Activated CD4-positive, alpha-beta T cell treated with anti-CD3 and anti-CD28 coated beads, Interleukin-2, Interleukin-6, amounts not matched to agents 100 ng/mL and 50 ng/mL, durations not matched to agents 16 hours and 8 hours (primary cell): ENCODE measurements at regions not wholly inside any gene's neighbourhood (a gene's known extent, or its start where the extent isn't known, plus 50 kb on each side); places are given as distances from the start of the nearest gene placed in this dataset.
"Not testable (repeated sequence)": the region's sequence is repeated elsewhere in the genome, so short reads cannot be mapped to it uniquely, and the experiment has no call there.

ENCODE experiments used
- DNase-seq: peaks from one replicate; pipeline ENCODE4 v3.0.0-alpha.2; 2020

- DNase-seq, result not testable (repeated sequence)
Measured at GRCh38 chr9:78172610-78173009, 63.3 kb upstream of the CEP78 start.

DNA sequence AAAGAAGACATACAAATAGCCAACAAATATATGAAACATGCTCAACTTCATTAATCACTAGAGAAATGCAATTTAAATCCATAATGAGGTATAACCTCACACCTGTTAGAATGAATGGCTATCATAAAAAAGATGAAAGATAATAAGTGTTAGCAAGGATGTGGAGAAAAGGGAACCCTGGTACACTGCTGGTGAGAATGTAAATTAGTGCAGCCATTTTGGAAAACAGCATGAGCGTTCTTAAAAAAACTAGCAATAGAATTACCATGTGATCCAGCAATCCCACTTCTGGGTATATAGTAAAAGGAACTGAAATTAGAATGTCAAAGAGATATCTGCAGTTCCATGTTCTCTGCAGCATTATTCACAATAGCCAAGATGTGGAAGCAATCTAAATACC lies 64.2 kb upstream of the CEP78 start:
- DNase-seq, result no peak

DNA sequence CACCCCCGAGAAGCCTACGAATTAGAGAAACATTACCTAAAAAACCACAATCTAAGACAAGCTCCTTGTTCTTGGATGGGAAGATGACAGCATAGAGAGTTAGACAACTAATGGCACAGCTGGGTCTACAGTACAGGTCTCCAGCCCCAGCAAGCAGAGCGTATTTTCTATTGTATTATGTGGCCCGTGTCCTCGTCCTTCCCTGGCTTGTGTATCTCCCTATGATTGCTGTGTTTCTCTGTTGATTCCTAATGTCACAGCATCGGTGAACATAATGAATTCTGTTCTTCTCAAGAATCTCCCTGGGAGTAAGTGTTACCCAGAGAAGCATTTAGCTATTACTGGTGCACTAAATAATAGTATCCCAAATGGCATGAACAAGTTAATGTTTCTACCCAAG lies 66.8 kb upstream of the CEP78 start:
- no peak for DNase-seq

- no peak for DNase-seq
Measured at GRCh38 chr9:78167356-78167755, 68.5 kb upstream of the CEP78 start.

GRCh38 chr9:78163834-78164233 lies 72.0 kb upstream of the CEP78 start:
- DNase-seq, result no peak

DNA sequence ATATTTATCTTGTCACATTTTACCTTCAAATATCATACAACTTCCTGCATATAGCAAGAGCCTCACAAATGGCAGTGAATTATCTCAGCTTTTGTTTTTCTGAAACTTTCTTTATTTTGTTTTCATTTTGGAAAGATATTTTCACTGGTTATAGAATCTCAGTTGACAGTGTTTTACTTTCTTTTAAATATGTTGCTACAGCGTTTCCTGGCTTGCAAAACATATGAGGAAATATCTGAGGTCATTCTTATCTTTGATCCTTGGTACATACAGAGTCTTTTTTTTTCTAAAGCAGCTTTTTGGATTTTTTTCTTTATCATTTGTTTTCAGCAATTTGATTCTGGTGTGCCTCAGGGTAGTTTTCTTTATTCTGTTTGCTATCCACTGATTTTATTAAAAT lies 77.6 kb upstream of the CEP78 start:
- no peak for DNase-seq

DNA sequence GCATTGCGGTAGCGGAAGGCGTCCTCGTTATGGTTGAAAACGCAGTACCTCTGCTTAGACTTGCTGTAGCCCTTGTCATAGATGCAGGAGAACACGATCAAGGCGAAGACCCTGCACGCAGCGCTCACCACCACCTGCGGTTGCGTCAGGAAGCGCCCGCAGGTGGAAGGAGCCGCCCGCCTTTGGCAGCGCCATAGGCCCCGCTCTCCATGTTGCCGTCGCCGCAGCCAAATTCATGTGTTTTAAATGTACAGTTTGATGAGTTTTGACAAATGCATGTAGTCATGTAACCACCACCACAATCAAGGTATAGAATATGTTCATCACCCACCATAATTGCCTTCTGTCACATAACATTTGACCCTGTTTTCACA lies 84.9 kb upstream of the CEP78 start:
- no peak for DNase-seq

DNA sequence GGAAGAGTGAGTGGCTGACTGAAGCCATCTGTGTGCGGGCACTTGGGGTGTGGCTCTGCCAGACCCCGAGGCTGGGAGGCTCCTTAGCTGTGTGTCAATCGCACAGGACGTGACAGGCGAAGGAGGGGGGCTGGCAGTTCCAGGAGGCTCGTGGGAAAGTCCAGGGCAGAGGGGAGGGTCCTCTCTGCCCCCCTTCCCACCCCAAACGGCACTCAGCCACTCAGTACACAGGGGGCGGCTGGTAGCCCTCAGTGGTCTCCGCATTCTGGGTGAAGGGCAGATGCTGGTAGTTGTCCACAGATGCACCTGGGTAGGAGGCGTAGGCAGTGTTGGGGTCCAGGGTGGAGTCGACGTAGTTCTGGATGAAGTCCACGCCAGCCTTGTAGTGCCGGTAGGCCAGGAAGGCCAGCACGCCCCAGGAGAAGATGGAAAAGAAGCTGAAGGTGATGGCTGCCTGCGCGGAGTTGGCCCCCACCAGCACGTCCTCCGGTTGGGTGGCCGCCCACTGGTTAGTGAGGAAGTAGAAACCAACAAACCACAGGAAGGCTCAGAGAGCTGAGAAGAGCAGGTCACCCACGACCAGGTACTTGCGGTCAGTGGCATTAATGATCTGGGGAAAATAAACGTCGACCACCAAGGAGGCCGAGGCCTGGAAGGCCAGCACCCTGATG lies 85.4 kb upstream of the CEP78 start:
- DNase-seq, result no peak

DNA sequence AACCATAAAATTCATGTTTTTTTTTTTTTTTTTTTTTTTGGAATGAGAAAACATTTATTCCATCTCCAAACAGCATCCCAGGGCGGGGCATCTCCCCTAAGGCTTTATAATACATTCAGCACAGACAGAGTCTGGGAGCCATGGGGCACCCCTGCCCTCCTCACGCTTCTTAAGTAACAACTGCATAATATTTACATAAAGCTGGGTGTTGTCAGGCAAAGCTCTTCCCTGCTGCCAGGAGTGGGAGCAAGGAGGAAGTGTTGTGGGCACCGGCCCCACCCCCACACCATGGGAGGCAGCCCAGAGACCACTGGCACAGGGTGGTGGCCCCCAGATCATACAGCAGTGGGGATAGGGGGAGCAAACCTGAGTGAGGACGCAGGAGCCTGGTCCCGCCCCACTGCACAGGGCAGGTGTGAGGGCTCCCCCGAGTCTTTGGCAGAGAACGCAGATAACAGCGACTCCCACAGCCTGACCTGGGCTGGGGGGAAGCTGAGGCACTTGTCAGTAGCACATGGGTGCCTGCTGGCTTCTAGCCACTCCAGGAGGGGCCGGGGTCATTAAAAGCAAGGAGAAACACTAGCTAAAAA lies 86.1 kb upstream of the CEP78 start:
- DNase-seq, result no peak

DNA sequence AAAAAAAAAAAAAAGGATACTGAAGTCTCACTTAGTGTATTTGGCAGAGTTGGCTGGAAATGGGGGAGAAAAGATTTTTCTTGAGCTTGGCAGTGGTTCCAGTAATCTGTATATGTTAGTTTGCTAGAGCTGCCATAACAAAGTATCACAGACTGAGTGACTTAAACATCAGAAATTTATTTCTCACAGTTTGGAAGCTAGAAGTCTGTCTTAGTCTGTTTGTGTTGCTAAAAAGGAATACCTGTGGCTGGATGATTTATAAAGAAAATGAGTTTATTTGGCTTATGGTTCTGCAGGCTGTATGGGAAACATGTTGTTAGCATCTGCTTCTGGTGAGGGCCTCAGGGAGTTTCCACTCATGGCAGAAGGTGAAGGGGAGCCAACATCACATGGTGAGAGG lies 89.6 kb upstream of the CEP78 start:
- no peak for DNase-seq

- DNase-seq, result peak; percentile 12
Measured at GRCh38 chr9:78144663-78145377, 91.1 kb upstream of the CEP78 start.

- no peak for DNase-seq
Measured at GRCh38 chr9:78144008-78144381, 91.9 kb upstream of the CEP78 start.

DNA sequence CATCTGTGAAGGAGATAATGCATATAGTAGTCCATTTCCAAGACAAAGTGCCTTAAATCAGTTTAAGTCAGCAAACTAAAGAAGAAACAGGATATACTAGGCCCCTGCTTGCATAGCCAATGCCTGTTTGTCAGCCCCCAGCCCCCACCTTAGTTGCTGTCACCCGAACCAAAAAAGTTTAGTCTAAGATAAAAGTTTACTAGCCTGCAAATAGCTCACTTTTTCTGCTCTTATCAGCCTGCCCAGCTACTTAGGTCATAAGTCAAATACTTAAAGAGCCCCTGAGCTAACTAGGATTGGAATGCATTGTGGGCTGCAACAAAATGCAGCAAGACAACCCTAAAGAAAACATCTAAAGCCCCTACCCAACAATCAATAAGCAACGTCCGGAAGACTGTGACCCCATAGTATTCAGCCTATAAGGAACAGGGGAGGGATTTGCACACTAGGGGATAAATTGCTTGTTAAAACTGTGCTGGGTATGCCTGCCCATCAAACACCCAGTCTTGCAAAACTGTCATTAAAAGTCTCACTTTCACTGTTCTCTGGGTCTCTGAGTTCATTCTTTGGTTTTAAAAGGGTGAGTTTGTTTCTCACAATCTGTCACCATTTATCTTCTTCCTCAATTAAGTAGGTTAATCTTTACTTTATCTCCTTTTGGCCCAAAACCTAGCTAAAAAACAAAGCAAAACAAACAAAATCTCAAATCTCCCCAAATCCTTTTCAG lies 92.4 kb upstream of the CEP78 start:
- DNase-seq, result peak; percentile 32

DNA sequence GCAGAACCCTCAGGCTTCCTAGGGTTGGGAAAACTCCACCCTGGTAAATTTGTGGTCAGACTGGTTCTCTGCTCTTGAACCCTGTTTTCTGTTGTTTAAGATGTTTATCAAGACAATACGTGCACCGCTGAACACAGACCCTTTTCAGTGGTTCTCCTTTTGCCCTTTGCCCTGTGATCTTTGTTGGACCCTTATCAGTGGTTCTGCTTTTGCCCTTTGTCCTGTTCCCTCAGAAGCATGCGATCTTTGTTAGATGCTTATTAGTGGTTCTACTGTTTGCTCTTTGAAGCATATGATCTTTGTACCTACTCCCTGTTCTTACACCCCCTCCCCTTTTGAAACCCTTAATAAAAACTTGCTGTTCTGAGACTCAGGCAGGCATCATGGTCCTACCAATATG lies 93.6 kb upstream of the CEP78 start:
- DNase-seq, result not testable (repeated sequence)

GRCh38 chr9:78133751-78134150 lies 102.1 kb upstream of the CEP78 start:
- peak; percentile 38 for DNase-seq

- peak; percentile 27 for DNase-seq
Measured at GRCh38 chr9:78132701-78133058, 101.1 kb upstream of the GNAQ start.

- no peak for DNase-seq
Measured at GRCh38 chr9:78131969-78132700, 100.5 kb upstream of the GNAQ start.

GRCh38 chr9:78130853-78131252 lies 99.2 kb upstream of the GNAQ start:
- DNase-seq, result no peak

DNA sequence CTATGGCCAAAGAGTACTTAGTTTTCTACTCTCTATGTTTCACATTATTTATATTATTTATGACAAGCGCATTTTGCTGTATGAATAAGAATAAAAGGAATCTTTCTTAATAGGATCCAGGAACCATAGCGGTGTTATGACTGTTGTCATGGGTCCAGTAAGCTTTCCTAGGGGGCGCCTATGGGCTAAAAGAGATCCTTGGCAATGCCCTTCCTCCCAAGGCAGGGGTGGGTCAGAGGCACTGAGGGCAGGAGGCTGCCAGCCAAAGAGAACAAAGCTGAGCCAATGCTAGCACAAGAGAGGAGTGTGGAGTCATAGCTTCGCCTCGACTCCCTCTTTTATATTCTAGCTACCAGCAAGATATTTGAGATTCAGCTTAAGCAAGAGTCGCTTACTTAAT lies 98.4 kb upstream of the GNAQ start:
- no peak for DNase-seq

DNA sequence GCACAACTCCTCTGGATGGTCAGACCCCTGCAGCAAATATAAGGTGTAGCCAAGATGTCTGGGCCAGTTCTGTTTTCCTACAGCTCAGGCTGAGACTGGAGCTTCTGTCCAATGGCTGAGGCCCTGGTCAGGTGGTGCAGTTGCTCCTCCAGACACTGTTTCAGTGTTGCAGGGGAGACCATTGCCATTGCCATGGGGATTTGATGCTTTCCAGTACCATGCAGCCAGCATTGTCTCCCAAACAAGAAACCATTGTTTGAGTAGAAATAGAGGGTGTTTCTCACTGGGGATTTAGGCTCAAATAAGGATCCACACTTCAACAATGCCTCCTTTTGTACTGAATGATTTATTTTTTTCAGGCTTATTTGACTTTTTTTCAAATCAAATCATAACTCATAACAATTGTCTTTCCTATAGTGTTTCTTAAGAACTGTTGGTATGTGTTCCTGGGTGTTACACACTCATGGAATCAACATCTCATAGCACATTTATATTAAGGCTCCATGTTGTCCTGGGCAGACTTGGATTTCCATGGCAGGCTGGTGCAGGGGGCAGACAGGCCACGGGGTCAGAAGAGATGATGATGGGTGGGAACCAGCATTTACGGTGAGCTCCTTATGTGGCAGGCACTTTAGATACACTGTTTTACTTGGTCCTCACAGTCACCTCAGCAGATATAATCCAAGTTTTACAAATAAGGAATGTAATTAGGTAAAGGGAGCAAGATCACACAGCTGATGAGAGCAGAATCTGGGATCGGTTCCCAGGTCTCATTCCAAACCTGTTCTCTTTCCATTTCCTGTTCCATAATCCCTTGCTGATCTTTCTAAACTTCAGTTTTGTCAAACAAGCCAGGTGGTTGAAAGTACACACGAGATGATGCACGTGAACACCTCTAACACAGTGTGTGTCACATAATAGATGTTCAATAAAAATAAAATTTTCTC lies 95.9 kb upstream of the GNAQ start:
- DNase-seq, result no peak

DNA sequence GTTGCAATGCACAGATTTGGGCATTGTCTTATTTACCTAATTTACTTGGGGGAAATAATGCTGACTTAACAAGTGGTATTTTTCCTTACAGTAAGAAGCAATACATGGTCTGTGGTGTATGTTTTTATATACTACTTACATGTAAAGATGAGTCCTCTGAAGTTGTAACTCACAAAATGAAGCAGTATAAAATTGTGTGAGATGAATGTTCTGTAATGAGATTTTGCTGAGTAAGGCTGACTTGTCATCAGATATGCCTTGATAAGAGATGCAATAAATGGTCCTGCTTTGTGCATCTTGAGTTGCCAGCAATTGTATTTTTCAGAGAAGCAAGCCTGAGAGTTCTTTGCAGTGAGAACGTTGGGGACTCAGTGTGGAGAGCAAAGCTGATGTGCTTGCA lies 92.2 kb upstream of the GNAQ start:
- DNase-seq, result no peak

DNA sequence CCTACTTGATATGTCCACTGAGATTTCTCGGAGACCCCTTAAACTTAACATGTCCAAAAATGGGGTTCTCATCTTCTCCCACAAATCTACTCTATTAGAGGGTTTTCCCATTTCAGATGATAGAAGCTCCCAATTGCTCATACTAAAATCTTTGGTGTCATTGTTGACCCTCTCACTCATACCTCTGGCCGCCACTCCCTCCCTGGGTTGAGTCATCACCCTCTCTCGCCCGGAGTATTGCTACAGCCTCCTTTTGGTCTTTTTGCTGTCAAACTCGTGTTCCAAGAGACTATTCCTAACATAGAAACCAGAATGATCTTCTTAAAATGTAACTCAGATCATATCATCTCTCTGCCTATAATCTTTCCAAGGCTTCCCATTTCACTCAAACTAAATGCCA lies 91.0 kb upstream of the GNAQ start:
- no peak for DNase-seq
